Panc1 (cell line): ENCODE measurements at regions not wholly inside any gene's neighbourhood (a gene's known extent, or its start where the extent isn't known, plus 50 kb on each side); places are given as distances from the start of the nearest gene placed in this dataset.

ENCODE experiments used
- ATAC-seq: fragments of 200-7000 bp; cut with Tn5 transposase; 2 replicates; pipeline ENCODE4 v1.9.1; 2020; ENCODE audit warnings: mild to moderate bottlenecking, moderate library complexity
- BruUV-seq: library from RNA; stranded (reverse); fragments of 400-500 nt; replicated peaks from 2 replicates; lab custom pipeline; 2021; lab: Mats Ljungman, UMichigan
- CTCF ChIA-PET: fragments of 300-600 bp; sonication (Branson Sonifier 250); formaldehyde crosslinking; loops from one replicate; lab custom pipeline; 2022; ENCODE audit warnings: antibody characterized with exemption; lab: Charles Lee
- POLR2A ChIA-PET: fragments of 300-600 bp; sonication (Branson Sonifier 250); formaldehyde crosslinking; loops from one replicate; lab custom pipeline; 2022; ENCODE audit warnings: antibody characterized with exemption; lab: Charles Lee
- DNase-seq: peaks from one replicate; pipeline ENCODE4 v3.0.0-alpha.2; 2010; ENCODE audit warnings: low read depth, low spot score
- H3K27ac ChIP-seq: 2 replicates; pipeline ENCODE4 v1.5.1; 2011; ENCODE audit warnings: mild to moderate bottlenecking, low read length, inconsistent platforms
- H3K27me3 ChIP-seq: fragments of 200-500 bp; sonication (Bioruptor generic); 2 replicates; pipeline ENCODE4 v1.6.0; 2014; ENCODE audit warnings: low read length, inconsistent platforms; ENCODE audit not compliant: control insufficient read depth, insufficient read depth
- H3K36me3 ChIP-seq: fragments of 200-500 bp; sonication (Bioruptor generic); 2 replicates; pipeline ENCODE4 v1.5.1; 2014; ENCODE audit warnings: inconsistent platforms, mild to moderate bottlenecking, low read length, moderate library complexity; ENCODE audit not compliant: control insufficient read depth, insufficient read depth
- H3K4me1 ChIP-seq: 2 replicates; pipeline ENCODE4 v1.5.1; 2011; ENCODE audit warnings: inconsistent platforms, mild to moderate bottlenecking, low read length, moderate library complexity; ENCODE audit not compliant: control insufficient read depth, insufficient read depth
- H3K4me3 ChIP-seq, 2 experiments: 2 replicates each; pipeline ENCODE4 v1.5.1; 2011 to 2012; ENCODE audit warnings: low read depth in 2 of 2, low read length in 2 of 2, mild to moderate bottlenecking in 2 of 2, inconsistent platforms in 1 of 2, moderate library complexity in 1 of 2
- H3K9me3 ChIP-seq: fragments of 200-500 bp; sonication (Bioruptor generic); 2 replicates; pipeline ENCODE4 v1.5.1; 2014; ENCODE audit warnings: low read depth, mild to moderate bottlenecking, inconsistent platforms, low read length, moderate library complexity; ENCODE audit not compliant: control insufficient read depth, insufficient read depth
- POLR2AphosphoS5 ChIP-seq: IDR thresholded peaks from 2 replicates; pipeline ENCODE4 v1.6.1; 2012; ENCODE audit warnings: mild to moderate bottlenecking, low read depth, low read length, moderate library complexity
- SIN3A ChIP-seq: IDR thresholded peaks from 2 replicates; pipeline ENCODE4 v1.6.1; 2012; ENCODE audit warnings: low read depth, mild to moderate bottlenecking, low read length, moderate library complexity, borderline replicate concordance; ENCODE audit not compliant: insufficient read depth
- TCF7L2 ChIP-seq: IDR thresholded peaks from 2 replicates; pipeline ENCODE4 v1.6.1; 2011; ENCODE audit warnings: mild to moderate bottlenecking, low read depth, low read length, inconsistent platforms
- in situ Hi-C: cut with HindIII; loops from 2 replicates; pipeline ENCODE4 v1.10.0; 2016; ENCODE audit warnings: low sequenced_read_pairs, low pct_unique_long_range_greater_than_20kb
- intact Hi-C: fragments of 100-400 bp; cut with micrococcal nuclease; formaldehyde crosslinking; loops from one replicate; pipeline ENCODE4 v1.10.0; 2022; ENCODE audit not compliant: unreplicated experiment
- TF ChIP-seq, protein P1 (sequence below), 2 experiments: IDR thresholded peaks; 2 replicates each; pipeline ENCODE4 v1.6.1; 2011 to 2012; ENCODE audit warnings: low read depth in 2 of 2, control low read depth in 1 of 2, low read length in 1 of 2, mild to moderate bottlenecking in 1 of 2, moderate library complexity in 1 of 2; ENCODE audit not compliant: insufficient read depth in 1 of 2
- TF ChIP-seq, protein P2 (sequence below): fragments of 450-650 bp; IDR thresholded peaks from 2 replicates; pipeline ENCODE4 v1.5.1; 2017; ENCODE audit warnings: mild to moderate bottlenecking

DNA sequence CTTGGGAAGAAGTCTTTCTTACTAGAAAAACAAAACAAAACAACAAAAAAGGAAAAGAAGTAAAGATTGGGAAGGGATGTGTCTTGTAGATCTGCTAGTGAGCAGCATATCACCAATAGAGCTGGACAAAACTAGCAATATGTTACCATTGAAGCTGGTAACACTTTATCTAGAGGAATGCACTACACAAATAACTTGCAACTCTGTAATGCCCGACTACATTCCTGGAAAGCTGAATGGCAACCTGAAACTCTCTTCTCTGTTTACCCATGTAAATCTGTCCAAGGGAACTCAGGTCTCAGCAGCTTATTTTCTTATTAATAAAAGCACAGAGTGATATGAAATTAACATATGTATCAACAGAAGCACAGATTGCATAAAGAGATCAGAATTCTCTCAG, 624.4 kb downstream of the KCNH5 start:
- no TSS peak for BruUV-seq
- POLR2A ChIA-PET: no interaction called here
- H3K36me3 ChIP-seq: no peaks in the 10 kb centered on the region
- H3K27ac ChIP-seq: no peak overlapping the region
- H3K27me3 ChIP-seq: no peaks in the 10 kb centered on the region
- no peak overlapping the region for H3K4me3 ChIP-seq
- ATAC-seq (no peak), DNase-seq (no peak)
- H3K4me1 ChIP-seq: no peaks in the 10 kb centered on the region
- TF ChIP-seq, protein P1, sequence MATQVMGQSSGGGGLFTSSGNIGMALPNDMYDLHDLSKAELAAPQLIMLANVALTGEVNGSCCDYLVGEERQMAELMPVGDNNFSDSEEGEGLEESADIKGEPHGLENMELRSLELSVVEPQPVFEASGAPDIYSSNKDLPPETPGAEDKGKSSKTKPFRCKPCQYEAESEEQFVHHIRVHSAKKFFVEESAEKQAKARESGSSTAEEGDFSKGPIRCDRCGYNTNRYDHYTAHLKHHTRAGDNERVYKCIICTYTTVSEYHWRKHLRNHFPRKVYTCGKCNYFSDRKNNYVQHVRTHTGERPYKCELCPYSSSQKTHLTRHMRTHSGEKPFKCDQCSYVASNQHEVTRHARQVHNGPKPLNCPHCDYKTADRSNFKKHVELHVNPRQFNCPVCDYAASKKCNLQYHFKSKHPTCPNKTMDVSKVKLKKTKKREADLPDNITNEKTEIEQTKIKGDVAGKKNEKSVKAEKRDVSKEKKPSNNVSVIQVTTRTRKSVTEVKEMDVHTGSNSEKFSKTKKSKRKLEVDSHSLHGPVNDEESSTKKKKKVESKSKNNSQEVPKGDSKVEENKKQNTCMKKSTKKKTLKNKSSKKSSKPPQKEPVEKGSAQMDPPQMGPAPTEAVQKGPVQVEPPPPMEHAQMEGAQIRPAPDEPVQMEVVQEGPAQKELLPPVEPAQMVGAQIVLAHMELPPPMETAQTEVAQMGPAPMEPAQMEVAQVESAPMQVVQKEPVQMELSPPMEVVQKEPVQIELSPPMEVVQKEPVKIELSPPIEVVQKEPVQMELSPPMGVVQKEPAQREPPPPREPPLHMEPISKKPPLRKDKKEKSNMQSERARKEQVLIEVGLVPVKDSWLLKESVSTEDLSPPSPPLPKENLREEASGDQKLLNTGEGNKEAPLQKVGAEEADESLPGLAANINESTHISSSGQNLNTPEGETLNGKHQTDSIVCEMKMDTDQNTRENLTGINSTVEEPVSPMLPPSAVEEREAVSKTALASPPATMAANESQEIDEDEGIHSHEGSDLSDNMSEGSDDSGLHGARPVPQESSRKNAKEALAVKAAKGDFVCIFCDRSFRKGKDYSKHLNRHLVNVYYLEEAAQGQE (IDR thresholded peaks at IDR 0.05; ENCODE audit: insufficient read depth in 1 of 2, low read depth in 2 of 2, low read length in 1 of 2): no peak
- no peak for TF ChIP-seq TCF7L2
- no peak for TF ChIP-seq SIN3A
- TF ChIP-seq, protein P2, sequence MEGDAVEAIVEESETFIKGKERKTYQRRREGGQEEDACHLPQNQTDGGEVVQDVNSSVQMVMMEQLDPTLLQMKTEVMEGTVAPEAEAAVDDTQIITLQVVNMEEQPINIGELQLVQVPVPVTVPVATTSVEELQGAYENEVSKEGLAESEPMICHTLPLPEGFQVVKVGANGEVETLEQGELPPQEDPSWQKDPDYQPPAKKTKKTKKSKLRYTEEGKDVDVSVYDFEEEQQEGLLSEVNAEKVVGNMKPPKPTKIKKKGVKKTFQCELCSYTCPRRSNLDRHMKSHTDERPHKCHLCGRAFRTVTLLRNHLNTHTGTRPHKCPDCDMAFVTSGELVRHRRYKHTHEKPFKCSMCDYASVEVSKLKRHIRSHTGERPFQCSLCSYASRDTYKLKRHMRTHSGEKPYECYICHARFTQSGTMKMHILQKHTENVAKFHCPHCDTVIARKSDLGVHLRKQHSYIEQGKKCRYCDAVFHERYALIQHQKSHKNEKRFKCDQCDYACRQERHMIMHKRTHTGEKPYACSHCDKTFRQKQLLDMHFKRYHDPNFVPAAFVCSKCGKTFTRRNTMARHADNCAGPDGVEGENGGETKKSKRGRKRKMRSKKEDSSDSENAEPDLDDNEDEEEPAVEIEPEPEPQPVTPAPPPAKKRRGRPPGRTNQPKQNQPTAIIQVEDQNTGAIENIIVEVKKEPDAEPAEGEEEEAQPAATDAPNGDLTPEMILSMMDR: no peak
- TF ChIP-seq POLR2AphosphoS5: no peak
- CTCF ChIA-PET: no interaction called here
- H3K9me3 ChIP-seq: no peaks in the 10 kb centered on the region
- in situ Hi-C loops (no loop called here), intact Hi-C loops (no loop called here)

DNA sequence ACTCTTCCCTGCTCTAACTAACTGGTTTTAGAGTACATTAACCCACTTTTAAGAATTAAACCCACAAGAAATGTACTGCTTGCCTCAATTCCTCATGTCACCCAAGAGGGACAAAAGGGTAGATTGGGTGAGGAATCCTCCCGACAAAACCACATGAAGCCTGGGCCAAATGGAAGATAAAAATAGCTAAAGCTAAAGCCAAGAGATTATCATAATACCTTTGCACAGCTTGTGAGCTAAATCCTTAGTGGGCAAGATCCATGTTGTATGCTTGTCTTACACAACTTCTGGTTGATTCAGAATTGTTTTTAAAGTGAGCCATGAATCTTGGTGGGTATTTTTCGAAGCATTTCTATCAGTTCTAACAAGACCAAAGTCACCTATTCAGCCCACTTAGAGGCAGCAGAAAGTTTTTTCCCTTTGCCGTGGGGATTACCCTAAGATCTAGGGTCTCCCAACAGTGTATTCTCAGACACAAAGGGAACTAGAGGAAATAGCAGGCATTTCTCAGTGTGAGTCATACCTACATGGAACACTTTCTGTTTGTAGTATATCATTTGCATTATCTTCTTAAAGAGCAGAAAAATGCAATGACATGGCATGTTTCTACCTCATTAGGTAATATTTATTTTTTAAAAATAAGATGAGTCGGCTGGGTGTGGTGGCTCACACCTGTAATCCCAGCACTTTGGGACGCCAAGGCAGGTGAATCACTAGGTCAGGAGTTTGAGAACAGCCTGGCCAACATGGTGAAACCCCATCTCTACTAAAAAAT, 616.6 kb downstream of the KCNH5 start:
- Histone ChIP-seq H3K36me3 (no peaks in the 10 kb centered on the region), H3K4me3 (no peak overlapping the region), H3K27me3 (no peaks in the 10 kb centered on the region), H3K4me1 (no peaks in the 10 kb centered on the region), H3K27ac (no peak overlapping the region), H3K9me3 (peaks cover 3% of the 10 kb centered on the region; the same call in 1 of the 2 replicates)
- TF ChIP-seq, protein P1 (IDR thresholded peaks at IDR 0.05; ENCODE audit: insufficient read depth in 1 of 2, low read depth in 2 of 2, low read length in 1 of 2): no peak
- TF ChIP-seq TCF7L2 (no peak), SIN3A (no peak), POLR2AphosphoS5 (no peak)
- TF ChIP-seq, protein P2: no peak
- DNase-seq: no peak
- POLR2A ChIA-PET: no interaction called here
- in situ Hi-C loops (no loop called here), intact Hi-C loops (no loop called here)
- no peak for ATAC-seq
- CTCF ChIA-PET: no interaction called here
- BruUV-seq: no TSS peak
